ES-I3 (cell line): ENCODE measurements at regions not wholly inside any gene's neighbourhood (a gene's known extent, or its start where the extent isn't known, plus 50 kb on each side); places are given as distances from the start of the nearest gene placed in this dataset.
"Not testable (repeated sequence)": the region's sequence is repeated elsewhere in the genome, so short reads cannot be mapped to it uniquely, and the experiment has no call there.

Experiments used
- H3K36me3 ChIP-seq: 2 replicates; pipeline ENCODE4 v1.6.1; 2013; ENCODE audit warnings: mild to moderate bottlenecking, low read length, control low read depth, moderate library complexity; ENCODE audit not compliant: insufficient read depth
- H3K4me1 ChIP-seq: 2 replicates; pipeline ENCODE4 v1.6.1; 2013; ENCODE audit warnings: mild to moderate bottlenecking, control low read depth, low read length; ENCODE audit not compliant: insufficient read depth
- H3K9ac ChIP-seq: 2 replicates; pipeline ENCODE4 v1.6.1; 2013; ENCODE audit warnings: low read depth, mild to moderate bottlenecking, low read length, moderate library complexity
- H3K9me3 ChIP-seq: 2 replicates; pipeline ENCODE4 v1.6.1; 2013; ENCODE audit warnings: mild to moderate bottlenecking, low read length, moderate library complexity; ENCODE audit not compliant: control insufficient read depth, insufficient read depth

- Histone ChIP-seq H3K9ac (no peak overlapping the region), H3K9me3 (no peaks in the 10 kb centered on the region), H3K36me3 (no peaks in the 10 kb centered on the region), H3K4me1 (peaks cover 10% of the 10 kb centered on the region)
Observed at GRCh38 chr1:30660241-30660640, 63.1 kb downstream of the MATN1 start.

- no peaks in the 10 kb centered on the region for H3K36me3 ChIP-seq
- no peaks in the 10 kb centered on the region for H3K9me3 ChIP-seq
- peaks cover 10% of the 10 kb centered on the region for H3K4me1 ChIP-seq
- no peak overlapping the region for H3K9ac ChIP-seq
Observed at GRCh38 chr1:30659702-30660101, 63.7 kb downstream of the MATN1 start.

DNA sequence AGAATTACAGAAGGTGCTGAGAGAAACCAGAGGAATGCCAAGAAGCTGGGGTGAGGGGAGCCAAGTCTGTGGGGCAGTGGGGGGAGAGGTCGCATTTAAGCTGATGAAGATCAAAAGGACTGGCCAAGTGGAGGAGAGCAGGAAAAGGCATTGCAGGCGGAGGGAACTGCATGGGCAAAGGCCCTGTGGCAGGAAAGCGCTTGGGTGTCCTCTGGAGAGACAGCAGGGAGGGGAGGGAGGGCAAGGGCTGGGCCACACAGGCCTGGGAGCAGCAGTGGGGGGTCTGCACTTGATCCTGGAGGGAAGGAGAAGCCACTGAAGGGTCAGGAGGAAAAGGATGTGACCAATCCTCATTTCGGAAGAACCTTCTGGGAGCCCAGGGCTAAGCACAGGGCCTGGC is 65.0 kb downstream of the MATN1 start:
- H3K9ac ChIP-seq, H3K4me1 ChIP-seq, H3K36me3 ChIP-seq, H3K9me3 ChIP-seq: not testable (repeated sequence)

DNA sequence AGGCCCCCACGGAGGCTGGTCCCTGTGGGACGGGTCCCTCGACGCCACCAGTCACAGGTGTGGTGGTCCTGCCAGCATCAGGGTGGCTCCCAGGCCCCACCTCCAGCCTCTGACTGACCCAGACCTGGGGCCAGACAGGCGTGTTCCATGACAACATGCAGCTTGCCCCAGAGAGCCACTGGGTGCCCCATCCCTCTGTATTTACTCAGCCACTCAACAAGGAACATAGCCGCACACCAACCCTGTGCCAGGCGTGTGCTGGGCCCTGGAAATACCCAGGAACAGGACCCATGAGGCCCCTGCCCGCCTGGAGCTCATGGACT is 65.4 kb downstream of the MATN1 start:
- peaks cover 8% of the 10 kb centered on the region for H3K4me1 ChIP-seq
- no peaks in the 10 kb centered on the region for H3K9me3 ChIP-seq
- no peak overlapping the region for H3K9ac ChIP-seq
- H3K36me3 ChIP-seq: no peaks in the 10 kb centered on the region

DNA sequence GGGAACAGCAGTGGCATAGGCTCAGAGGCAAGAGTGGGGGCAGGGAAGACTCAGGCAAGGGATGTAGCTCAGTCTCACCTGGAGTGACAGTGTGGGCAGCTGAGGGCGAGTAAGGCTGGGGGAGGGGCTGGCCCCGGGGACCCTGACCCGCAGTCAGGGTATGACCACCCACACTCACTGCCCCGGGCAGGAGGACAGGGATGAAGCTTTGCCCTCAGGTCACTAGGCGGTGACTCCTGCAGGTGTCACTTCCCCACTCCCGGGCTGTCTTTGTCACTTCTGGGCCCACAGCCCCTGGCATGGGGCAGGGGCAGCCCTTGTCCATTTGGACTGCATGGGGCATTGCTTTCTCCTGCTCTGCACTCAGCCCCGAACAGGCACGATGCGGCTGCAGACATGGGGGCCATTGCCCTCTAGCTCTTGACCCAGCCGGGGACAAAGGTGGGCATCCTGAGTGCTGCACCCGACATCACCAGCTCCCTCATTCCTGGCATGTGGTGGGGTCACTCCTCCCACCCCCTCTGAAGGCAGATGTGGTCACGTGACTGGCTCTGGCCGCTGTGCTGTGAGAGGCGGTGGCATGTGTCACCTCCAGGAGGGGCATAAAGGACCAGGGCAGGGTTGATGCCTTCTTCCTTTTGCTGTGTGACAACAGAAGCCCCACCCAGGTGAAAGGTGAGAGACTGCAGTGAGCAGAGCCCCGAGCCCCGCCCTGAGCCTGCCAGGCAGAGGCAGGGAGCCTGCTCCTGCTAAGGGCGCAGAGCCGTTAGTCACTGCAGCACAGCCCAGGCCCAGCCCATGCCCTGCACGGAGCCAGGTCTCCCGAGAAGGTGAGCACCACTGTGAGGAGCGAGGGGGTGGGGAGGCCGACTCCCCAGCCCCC is 66.0 kb downstream of the MATN1 start:
- H3K9ac ChIP-seq: no peak overlapping the region
- H3K4me1 ChIP-seq: peaks cover 6% of the 10 kb centered on the region
- no peaks in the 10 kb centered on the region for H3K9me3 ChIP-seq
- H3K36me3 ChIP-seq: no peaks in the 10 kb centered on the region

DNA sequence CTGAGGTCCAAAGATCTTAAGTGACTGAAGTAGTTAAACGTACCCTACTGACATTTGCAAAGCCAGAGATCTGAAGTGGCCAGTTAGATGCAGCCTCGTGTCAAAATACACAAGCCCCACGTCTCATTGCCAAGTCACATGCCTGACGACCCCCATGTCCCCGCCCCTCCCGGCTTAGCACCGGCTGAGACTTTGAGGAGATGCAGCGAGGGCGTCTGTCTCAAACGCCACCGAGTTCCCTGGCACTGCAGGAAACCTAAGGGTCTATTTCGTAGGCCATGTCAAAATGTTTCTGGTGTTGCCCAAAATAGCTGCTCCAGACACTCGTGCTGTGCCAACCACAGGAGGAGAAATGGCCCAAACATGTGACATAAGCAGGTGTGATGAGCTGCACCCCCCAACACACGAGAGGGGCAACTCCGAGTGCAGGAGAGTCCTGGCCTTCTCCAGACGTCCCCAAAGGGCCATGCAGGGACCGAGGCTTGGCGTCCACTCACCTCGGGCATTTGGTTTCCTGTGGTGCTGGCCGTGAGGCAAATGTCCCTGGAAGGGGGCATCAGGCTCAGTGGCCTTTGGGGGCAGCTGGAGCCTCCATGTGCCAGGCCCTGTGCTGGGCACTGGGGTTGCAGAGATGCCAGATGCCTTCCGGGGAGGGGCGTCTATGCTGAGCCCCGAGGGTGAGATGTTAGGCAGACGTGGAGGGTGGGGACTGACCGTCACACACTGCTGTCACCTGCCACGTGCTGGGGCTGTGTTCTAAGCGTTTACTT is 67.0 kb downstream of the MATN1 start:
- no peaks in the 10 kb centered on the region for H3K36me3 ChIP-seq
- H3K9ac ChIP-seq: no peak overlapping the region
- H3K4me1 ChIP-seq: peaks cover 9% of the 10 kb centered on the region
- no peaks in the 10 kb centered on the region for H3K9me3 ChIP-seq

GRCh38 chr1:30655672-30656071 is 67.7 kb downstream of the MATN1 start:
- Histone ChIP-seq H3K9ac (no peak overlapping the region), H3K9me3 (no peaks in the 10 kb centered on the region), H3K4me1 (peaks cover 9% of the 10 kb centered on the region), H3K36me3 (no peaks in the 10 kb centered on the region)

- Histone ChIP-seq H3K9ac (no peak overlapping the region), H3K36me3 (no peaks in the 10 kb centered on the region), H3K4me1 (peaks cover 9% of the 10 kb centered on the region), H3K9me3 (no peaks in the 10 kb centered on the region)
Observed at GRCh38 chr1:30654188-30654587, 69.2 kb downstream of the MATN1 start.

- Histone ChIP-seq H3K36me3 (no peaks in the 10 kb centered on the region), H3K4me1 (peaks cover 9% of the 10 kb centered on the region), H3K9ac (no peak overlapping the region), H3K9me3 (no peaks in the 10 kb centered on the region)
Observed at GRCh38 chr1:30652152-30652841, 71.1 kb downstream of the MATN1 start.

DNA sequence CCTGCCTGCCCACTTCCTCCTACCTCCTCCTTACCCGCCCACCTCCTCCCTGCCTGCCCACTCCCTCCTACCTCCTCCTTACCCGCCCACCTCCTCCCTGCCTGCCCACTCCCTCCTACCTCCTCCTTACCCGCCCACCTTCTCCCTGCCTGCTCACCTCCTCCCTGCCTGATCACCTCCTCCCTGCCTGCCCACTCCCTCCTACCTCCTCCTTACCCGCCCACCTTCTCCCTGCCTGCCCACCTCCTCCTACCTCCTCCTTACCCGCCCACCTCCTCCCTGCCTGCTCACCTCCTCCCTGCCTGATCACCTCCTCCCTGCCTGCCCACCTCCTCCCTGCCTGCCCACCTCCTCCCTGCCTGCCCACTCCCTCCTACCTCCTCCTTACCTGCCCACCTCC is 72.0 kb downstream of the MATN1 start:
- H3K36me3 ChIP-seq, H3K9ac ChIP-seq, H3K9me3 ChIP-seq, H3K4me1 ChIP-seq: not testable (repeated sequence)

DNA sequence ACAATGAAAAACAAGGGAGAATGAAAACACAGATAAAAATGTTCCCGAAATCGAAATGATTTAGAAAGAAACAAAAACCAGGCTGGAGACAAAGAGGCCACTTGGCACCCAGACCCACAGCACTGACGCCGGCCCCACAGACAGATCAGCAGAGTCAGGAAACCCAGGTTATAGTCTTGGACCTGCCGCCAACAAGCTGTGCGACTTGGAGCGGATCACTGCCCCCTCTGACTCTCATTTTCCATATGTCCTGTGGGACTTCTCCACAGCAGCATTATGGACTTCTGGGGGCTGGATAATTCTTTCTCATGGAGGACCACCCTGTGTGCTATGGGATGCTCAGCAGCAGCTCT is 72.4 kb downstream of the MATN1 start:
- Histone ChIP-seq H3K9me3 (no peaks in the 10 kb centered on the region), H3K9ac (no peak overlapping the region), H3K36me3 (no peaks in the 10 kb centered on the region), H3K4me1 (peaks cover 9% of the 10 kb centered on the region)

GRCh38 chr1:30650038-30650967 is 73.1 kb downstream of the MATN1 start:
- H3K9me3 ChIP-seq: no peaks in the 10 kb centered on the region
- no peak overlapping the region for H3K9ac ChIP-seq
- peaks cover 9% of the 10 kb centered on the region for H3K4me1 ChIP-seq
- no peaks in the 10 kb centered on the region for H3K36me3 ChIP-seq

DNA sequence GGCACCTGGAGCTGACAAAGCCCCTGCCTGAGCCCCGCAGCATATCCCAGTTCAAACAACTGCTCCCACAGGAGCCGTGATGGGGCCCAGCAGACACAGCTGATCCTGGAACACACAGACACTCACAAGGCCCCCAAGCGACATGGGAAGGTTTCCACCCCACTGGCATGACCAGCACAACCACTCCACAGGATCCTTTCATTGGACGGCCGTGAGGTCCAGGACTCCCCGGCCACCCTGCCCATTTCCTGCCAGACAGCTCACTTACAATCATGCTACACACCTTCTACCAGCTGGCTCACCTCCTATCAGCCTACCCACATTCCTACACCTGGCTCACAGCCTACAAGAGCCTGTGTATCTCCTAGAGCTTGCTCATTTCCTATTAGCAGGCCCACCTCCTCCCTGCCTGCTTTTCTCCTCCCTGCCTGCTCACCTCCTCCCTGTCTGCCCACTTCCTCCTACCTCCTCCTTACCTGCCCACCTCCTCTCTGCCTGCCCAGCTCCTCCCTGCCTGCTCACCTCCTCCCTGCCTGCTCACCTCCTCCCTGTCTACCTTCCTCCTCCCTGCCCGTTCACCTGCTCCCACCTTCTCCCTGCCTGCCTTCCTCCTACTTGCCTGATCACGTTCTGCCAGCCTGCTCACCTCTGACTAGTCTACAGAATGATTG is 73.9 kb downstream of the MATN1 start:
- Histone ChIP-seq H3K9me3 (no peaks in the 10 kb centered on the region), H3K9ac (no peak overlapping the region), H3K36me3 (no peaks in the 10 kb centered on the region), H3K4me1 (peaks cover 9% of the 10 kb centered on the region)
